ENCODE measurements at regions not wholly inside any gene's neighbourhood (a gene's known extent, or its start where the extent isn't known, plus 50 kb on each side); places are given as distances from the start of the nearest gene placed in this dataset.

GRCh38 chr6:9458424-9458823, 956.5 kb downstream of the TFAP2A start:
- TF ChIP-seq TSC22D2 (CRISPR knock-in tag; IDR thresholded peaks at IDR 0.05; ENCODE audit: borderline replicate concordance): no peak
- TF ChIP-seq HDAC1 (CRISPR knock-in tag; IDR thresholded peaks at IDR 0.05): no peak
- no peak for TF ChIP-seq RBM22 (optimal IDR thresholded peaks at IDR 0.05; ENCODE audit: low read length)
- no peak for TF ChIP-seq ZNF326 (CRISPR knock-in tag; IDR thresholded peaks at IDR 0.05; ENCODE audit: borderline replicate concordance)

All from HepG2 (cell line).